MM.1S (cell line): ENCODE measurements at regions not wholly inside any gene's neighbourhood (a gene's known extent, or its start where the extent isn't known, plus 50 kb on each side); places are given as distances from the start of the nearest gene placed in this dataset.

ENCODE experiments used
- DNase-seq: peaks from one replicate; pipeline ENCODE4 v3.0.0-alpha.2; 2015
- H2AFZ ChIP-seq: fragments of 300-600 bp; sonication (generic); 2 replicates; pipeline ENCODE4 v1.6.0; 2016; ENCODE audit warnings: antibody characterized with exemption, low read length
- H3F3A ChIP-seq: fragments of 300-600 bp; sonication (generic); 2 replicates; pipeline ENCODE4 v1.6.1; 2016; ENCODE audit warnings: mild to moderate bottlenecking, antibody characterized with exemption, low read length, moderate library complexity, mixed read lengths; ENCODE audit not compliant: insufficient read depth
- H3K27ac ChIP-seq: fragments of 300-600 bp; sonication (generic); 2 replicates; pipeline ENCODE4 v1.5.1; 2016; ENCODE audit warnings: mild to moderate bottlenecking, low read length
- H3K27me3 ChIP-seq: fragments of 300-600 bp; sonication (generic); replicated peaks from 2 replicates; pipeline ENCODE4 v1.6.0; 2016; ENCODE audit warnings: low read length; ENCODE audit not compliant: insufficient read depth
- H3K36me3 ChIP-seq: fragments of 300-600 bp; sonication (generic); replicated peaks from 2 replicates; pipeline ENCODE4 v1.6.1; 2016; ENCODE audit warnings: mild to moderate bottlenecking, low read length, mixed read lengths; ENCODE audit not compliant: insufficient read depth
- H3K4me1 ChIP-seq: fragments of 300-600 bp; sonication (generic); 2 replicates; pipeline ENCODE4 v1.6.1; 2016; ENCODE audit warnings: low read length, mixed read lengths
- H3K4me2 ChIP-seq: fragments of 300-600 bp; sonication (generic); 2 replicates; pipeline ENCODE4 v1.6.0; 2016; ENCODE audit warnings: low read depth, low read length
- H3K4me3 ChIP-seq: fragments of 300-600 bp; sonication (generic); 2 replicates; pipeline ENCODE4 v1.5.1; 2016; ENCODE audit warnings: low read length, mixed read lengths
- H3K79me2 ChIP-seq: fragments of 300-600 bp; sonication (generic); 2 replicates; pipeline ENCODE4 v1.6.1; 2016; ENCODE audit warnings: mixed run types, low read length, mixed read lengths
- H3K9ac ChIP-seq: fragments of 300-600 bp; sonication (generic); 2 replicates; pipeline ENCODE4 v1.6.1; 2016; ENCODE audit warnings: low read length, mixed read lengths
- H3K9me2 ChIP-seq: fragments of 300-600 bp; sonication (generic); replicated peaks from 2 replicates; pipeline ENCODE4 v1.6.1; 2016; ENCODE audit warnings: mild to moderate bottlenecking, low read length, mixed read lengths; ENCODE audit not compliant: insufficient read depth
- H3K9me3 ChIP-seq: fragments of 300-600 bp; sonication (generic); replicated peaks from 2 replicates; pipeline ENCODE4 v1.6.1; 2016; ENCODE audit warnings: mild to moderate bottlenecking, low read length, mixed read lengths; ENCODE audit not compliant: insufficient read depth
- H4K20me1 ChIP-seq: fragments of 300-600 bp; sonication (generic); 2 replicates; pipeline ENCODE4 v1.6.1; 2016; ENCODE audit warnings: mild to moderate bottlenecking, low read length, moderate library complexity, mixed read lengths; ENCODE audit not compliant: insufficient read depth
- EZH2 ChIP-seq: fragments of 300-600 bp; sonication (generic); optimal IDR thresholded peaks from 2 replicates; pipeline ENCODE3; 2017; ENCODE audit warnings: low read depth, mild to moderate bottlenecking, antibody characterized with exemption, low read length, mixed read lengths
- EZH2phosphoT487 ChIP-seq: fragments of 300-600 bp; sonication (generic); IDR thresholded peaks from 2 replicates; pipeline ENCODE4 v1.6.1; 2018; ENCODE audit warnings: antibody characterized with exemption, low read length
- TF ChIP-seq, protein P1 (sequence below): fragments of 300-600 bp; sonication (generic); IDR thresholded peaks from 2 replicates; pipeline ENCODE4 v1.5.1; 2016; ENCODE audit warnings: antibody characterized with exemption, low read length, mixed read lengths

DNA sequence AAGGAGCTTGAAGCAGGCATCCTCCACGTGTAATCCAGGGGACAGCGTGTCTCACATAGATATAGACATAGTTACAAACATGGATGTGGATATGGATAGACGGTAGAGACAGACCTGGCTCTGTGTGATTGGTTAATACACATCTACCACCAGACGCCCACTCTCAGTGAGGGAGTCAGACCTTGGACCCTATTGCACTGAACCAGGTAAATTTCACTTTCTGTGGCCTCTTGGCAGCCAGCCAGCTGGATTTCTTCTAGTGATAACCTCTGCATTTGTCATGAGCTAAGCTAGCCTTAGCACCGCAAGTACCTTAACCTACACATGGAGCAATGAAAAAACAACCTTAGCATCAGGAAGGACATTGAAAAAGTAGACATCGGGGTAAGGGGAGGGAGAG, 79.2 kb upstream of the ACSL4 start:
- Histone ChIP-seq H3K27ac (no peak overlapping the region), H3K9me2 (no peaks in the 10 kb centered on the region), H3K27me3 (no peaks in the 10 kb centered on the region), H3K4me2 (no peak overlapping the region), H3K79me2 (no peaks in the 10 kb centered on the region), H3F3A (no peaks in the 10 kb centered on the region), H4K20me1 (no peaks in the 10 kb centered on the region), H2AFZ (no peak overlapping the region), H3K9me3 (no peaks in the 10 kb centered on the region), H3K4me3 (no peak overlapping the region), H3K4me1 (no peaks in the 10 kb centered on the region), H3K36me3 (no peaks in the 10 kb centered on the region), H3K9ac (no peak overlapping the region)
- no peak for DNase-seq
- TF ChIP-seq EZH2 (no peak), EZH2phosphoT487 (no peak)
- TF ChIP-seq, protein P1, sequence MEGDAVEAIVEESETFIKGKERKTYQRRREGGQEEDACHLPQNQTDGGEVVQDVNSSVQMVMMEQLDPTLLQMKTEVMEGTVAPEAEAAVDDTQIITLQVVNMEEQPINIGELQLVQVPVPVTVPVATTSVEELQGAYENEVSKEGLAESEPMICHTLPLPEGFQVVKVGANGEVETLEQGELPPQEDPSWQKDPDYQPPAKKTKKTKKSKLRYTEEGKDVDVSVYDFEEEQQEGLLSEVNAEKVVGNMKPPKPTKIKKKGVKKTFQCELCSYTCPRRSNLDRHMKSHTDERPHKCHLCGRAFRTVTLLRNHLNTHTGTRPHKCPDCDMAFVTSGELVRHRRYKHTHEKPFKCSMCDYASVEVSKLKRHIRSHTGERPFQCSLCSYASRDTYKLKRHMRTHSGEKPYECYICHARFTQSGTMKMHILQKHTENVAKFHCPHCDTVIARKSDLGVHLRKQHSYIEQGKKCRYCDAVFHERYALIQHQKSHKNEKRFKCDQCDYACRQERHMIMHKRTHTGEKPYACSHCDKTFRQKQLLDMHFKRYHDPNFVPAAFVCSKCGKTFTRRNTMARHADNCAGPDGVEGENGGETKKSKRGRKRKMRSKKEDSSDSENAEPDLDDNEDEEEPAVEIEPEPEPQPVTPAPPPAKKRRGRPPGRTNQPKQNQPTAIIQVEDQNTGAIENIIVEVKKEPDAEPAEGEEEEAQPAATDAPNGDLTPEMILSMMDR, result no peak

- no peak for DNase-seq
- Histone ChIP-seq H3K4me3 (no peak overlapping the region), H3K4me1 (no peaks in the 10 kb centered on the region), H3K27ac (no peak overlapping the region), H3K36me3 (no peaks in the 10 kb centered on the region), H2AFZ (no peak overlapping the region), H3K27me3 (no peaks in the 10 kb centered on the region), H3K9me2 (no peaks in the 10 kb centered on the region), H3K4me2 (no peak overlapping the region), H3K9ac (no peak overlapping the region), H4K20me1 (no peaks in the 10 kb centered on the region), H3F3A (no peaks in the 10 kb centered on the region), H3K9me3 (no peaks in the 10 kb centered on the region), H3K79me2 (no peaks in the 10 kb centered on the region)
- TF ChIP-seq, protein P1, result no peak
- TF ChIP-seq EZH2phosphoT487 (no peak), EZH2 (no peak)
These were observed 80.2 kb upstream of the ACSL4 start for GRCh38 chrX:109813236-109813635.

GRCh38 chrX:109818976-109819375, 85.9 kb upstream of the ACSL4 start:
- no peaks in the 10 kb centered on the region for H3K79me2 ChIP-seq
- no peak overlapping the region for H3K27ac ChIP-seq
- H3K4me2 ChIP-seq, result no peak overlapping the region
- no peak overlapping the region for H2AFZ ChIP-seq
- no peak for TF ChIP-seq EZH2
- TF ChIP-seq, protein P1, result no peak
- TF ChIP-seq EZH2phosphoT487, result no peak
- H3K9me3 ChIP-seq, result no peaks in the 10 kb centered on the region
- no peaks in the 10 kb centered on the region for H4K20me1 ChIP-seq
- no peaks in the 10 kb centered on the region for H3K36me3 ChIP-seq
- no peaks in the 10 kb centered on the region for H3K9me2 ChIP-seq
- no peaks in the 10 kb centered on the region for H3K4me1 ChIP-seq
- no peak overlapping the region for H3K9ac ChIP-seq
- no peaks in the 10 kb centered on the region for H3F3A ChIP-seq
- H3K4me3 ChIP-seq, result no peak overlapping the region
- DNase-seq, result no peak
- no peaks in the 10 kb centered on the region for H3K27me3 ChIP-seq
